NCI-H1092 (cell line): ENCODE measurements at regions not wholly inside any gene's neighbourhood (a gene's known extent, or its start where the extent isn't known, plus 50 kb on each side); places are given as distances from the start of the nearest gene placed in this dataset.

Experiments used
- DNase-seq: peaks from one replicate; lab custom pipeline; 2025; lab: John Stamatoyannopoulos, UW

DNA sequence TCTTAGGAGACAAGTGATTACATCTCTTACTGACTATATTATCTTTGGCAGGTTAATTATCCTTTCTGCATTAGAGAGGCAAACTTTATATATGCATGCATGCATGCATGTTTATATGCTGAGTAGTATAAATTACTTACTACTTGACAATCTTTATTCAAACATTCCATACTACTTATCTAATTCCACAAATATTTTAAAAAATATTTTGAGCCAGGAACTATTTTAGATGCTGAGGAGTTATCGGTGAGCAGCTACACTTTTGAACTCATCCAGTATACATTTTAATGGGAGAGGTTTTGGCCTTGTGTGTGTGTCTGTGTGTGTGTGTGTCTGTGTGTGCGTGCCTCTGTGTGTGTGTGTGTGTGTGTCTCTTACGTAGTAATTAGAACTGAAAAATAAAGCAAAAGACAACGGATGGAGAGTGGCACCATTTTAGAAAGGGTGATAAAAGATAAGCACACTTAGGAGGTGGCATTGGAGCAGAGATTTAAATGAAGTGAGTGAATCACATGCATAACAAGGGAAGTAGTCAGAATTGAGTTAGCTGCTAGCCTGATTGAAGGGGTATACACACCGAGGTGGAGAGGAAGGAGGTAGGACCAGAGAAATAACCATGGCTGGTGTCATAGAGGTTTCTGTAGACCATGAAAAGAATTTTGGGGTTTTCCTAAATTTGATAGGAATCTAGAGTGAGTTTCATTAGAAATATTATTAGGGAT lies 1488.4 kb downstream of the MRPL39 start:
- no peak for DNase-seq

DNA sequence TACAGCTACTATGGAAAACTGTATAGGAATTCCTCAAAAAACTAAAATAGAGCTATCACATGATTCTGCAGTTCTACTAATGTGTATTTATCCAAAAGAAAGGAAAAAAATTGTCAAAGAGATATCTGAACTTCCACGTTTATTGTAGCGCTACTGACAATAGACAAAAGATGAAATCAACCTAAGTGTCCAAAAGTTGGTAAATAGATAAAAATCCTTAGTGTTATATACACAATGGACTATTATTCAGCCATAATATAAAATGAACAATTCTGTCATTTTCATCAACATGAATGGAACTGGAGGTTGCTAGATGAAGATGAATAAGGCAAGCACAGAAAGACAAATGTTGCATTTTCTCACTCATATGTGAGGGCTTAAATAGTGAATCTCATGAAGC lies 1492.1 kb downstream of the MRPL39 start:
- no peak for DNase-seq

DNA sequence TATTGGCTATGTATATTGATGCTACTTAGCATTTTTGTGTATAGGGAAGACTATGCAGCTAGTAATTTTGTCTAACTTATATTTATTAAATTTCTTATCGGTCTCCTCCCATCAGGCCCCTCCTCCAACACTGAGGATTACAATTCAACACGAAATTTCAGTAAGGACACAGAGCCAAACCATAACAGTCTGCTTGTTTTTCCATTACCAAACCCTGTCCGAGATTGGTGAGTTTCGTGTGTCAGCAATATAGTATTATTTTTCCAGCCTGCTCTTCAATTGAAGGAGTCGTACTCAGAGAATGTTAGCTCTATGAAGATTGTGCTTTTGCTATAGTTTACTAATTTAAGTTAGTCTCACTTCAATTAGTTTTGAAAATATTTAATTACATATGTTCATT lies 1495.3 kb downstream of the MRPL39 start:
- DNase-seq, result no peak

DNA sequence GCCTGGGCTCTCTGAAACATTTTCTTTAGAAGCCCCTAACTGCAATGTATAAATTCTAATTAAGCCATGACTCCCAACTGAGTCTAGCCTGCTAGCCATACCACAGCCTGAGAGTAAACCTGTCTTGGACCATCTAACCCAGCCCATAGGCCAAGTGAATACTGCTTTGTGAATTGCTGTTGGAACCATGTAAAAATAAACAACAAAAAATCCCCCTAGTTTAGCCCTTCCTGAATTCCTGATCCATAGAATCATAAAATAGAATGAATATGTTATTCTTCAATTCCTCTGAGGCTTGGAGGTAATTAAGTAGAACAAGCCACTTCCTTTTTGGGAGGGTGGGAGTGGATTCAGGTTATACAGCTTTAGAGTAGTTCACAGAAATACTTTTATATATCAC lies 1496.4 kb downstream of the MRPL39 start:
- DNase-seq, result no peak

DNA sequence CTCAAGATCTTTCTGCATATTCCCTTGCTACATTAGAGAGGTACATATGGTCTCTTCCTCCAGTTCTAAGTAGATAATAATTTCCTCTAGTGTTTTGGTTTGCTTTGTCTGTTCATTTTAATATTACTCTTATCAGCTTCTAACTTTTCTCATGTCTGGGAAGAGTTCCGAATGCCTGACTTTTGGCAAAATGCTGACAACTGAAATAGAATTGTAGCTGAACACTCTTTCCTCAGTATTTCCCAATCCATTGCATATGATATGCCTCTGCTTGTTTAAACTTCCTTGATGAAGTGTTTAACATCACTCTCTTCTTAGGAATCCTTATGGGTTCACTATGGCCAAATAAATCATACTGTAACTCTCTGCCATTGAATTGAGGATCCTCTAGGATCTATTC lies 1510.1 kb downstream of the MRPL39 start:
- no peak for DNase-seq

DNA sequence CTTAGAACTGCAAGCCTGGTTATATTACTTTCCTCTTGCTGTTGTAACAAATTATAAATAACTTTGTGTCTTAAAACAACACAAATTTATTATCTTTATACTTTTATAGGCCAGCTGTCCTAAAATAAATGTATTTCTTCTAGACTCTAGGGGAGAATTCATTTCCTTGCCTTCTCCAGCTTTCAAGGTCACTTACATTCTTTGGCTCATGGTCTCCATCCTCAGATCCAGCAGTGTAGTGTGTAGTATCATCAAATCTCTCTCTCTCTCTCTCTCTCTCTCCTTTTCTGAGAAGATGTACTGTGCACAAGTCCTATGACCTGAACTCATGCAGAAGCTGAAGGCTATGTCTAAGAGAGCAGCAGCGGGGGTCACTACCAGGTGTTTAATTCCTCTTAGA lies 1510.6 kb downstream of the MRPL39 start:
- DNase-seq, result no peak

DNA sequence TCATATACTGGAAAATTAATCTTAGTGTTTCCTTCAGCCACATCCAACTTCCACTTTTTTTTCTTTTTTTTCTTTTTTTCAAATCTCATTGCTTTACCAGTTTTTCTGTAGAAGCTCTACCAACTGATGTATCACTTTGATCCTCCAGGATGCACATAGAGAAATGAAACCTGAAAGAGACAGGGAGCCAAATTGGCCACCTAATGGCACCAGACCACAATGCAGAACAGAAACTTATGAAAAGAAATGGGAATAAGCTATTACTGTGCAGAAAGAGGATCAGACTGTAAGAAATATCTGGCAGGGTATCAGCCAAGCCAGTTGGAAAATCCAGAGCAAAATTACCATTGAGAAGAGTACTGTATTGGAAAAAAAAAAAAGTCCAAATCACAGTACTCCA lies 1514.2 kb downstream of the MRPL39 start:
- no peak for DNase-seq

DNA sequence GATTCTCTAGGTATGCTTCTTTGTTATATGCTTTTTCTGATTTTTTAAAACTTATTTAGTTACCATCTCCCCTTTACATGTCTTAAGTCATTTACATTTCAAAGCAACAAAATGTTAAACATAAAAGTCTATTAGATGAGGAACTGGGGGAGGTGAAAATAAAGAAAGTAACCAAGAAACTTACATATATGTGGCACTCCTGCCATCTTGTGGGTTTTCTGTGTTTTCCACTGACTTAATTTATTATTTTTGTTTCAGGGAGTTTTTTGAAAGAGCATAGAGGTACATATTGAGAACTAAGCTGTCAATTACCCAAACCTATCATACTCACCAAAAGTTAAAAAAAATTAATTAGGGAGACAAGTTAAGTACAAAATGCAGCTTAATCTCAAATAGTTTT lies 1531.1 kb downstream of the MRPL39 start:
- DNase-seq, result no peak

DNA sequence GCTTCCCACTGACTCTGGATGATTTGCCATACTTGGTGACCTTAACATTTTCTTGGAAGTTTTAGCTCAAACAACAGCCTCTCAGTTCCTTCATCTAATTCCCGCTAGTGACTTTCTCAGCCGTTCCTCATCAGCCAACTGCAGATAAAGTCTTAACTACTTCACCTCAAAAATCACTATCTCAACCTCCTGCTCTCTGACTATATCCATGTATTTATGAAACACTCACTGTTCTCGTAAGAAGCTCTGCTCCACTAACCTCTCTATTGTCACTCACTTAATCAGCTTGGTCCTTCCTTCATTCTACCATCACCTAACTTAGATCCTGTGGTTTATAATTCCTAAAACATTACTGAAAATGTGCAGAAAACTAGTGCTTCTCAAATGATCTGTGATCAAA lies 1551.6 kb downstream of the MRPL39 start:
- DNase-seq, result no peak

DNA sequence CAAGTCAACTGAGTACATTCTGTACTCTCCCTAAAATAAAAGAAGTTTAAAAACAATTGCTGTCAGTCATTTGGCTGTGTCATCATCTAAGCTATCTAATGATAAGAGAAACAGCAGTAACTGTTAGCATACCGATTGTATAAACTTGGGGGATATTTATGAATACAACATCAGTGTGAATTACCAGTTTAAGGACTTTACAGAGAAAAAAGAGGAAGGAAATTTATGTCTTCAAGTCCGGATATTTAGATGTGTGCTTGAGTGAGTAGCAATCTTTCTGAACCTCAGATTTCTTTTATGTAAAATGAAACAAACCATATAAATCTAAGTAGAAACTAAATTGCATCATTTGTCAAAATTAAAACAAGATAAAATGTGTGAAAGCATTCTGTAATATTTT lies 1557.0 kb downstream of the MRPL39 start:
- DNase-seq, result no peak

DNA sequence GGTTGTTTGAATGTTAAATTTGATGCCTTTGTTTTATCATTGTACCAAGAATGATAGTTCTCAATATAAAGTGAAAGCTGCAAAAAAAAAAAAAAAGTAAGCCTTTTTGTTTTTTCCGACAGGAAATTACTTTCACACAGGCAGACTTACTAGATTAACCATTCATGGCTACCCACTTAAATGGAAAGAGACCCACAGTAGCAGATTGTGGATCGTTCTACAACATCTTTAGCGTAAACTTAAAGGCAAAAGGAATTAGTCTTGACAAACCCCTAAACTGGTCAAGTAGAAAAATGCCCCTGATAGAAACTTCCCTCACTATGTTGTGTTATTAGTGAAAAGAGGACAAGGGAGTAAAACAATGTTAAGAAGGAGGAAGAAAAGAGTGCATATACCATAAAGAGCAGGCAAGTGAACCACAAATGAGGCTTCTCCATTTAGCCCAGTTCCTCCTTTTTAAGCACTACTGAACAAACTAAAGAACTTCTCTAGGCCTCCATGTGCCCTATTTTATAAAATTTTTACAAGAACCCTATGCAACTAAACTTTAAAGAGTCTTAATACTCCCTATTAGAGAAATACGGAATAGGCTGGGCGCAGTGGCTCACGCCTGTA lies 1560.3 kb downstream of the MRPL39 start:
- no peak for DNase-seq

DNA sequence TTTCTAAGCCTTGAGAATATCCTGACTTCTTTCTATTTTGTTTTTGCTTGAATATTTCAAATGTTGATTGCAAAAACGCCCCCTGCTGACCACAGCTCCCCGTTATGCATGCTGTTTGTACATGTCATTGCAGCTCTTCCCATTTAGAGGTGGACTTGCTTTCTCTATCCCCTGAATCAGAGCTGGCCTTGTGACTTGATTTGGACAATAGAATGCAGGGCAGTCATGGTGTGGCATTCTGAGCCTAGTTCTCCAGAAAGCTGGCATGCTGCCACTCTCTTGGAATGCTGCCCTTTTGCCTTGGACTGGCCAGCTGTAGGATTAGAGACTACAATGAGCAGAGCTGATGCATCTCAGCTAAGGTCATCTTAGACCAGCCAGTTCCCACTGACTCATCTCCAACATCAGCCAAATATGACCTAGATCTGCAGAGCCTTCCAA lies 1561.5 kb downstream of the MRPL39 start:
- DNase-seq, result peak; percentile 49

DNA sequence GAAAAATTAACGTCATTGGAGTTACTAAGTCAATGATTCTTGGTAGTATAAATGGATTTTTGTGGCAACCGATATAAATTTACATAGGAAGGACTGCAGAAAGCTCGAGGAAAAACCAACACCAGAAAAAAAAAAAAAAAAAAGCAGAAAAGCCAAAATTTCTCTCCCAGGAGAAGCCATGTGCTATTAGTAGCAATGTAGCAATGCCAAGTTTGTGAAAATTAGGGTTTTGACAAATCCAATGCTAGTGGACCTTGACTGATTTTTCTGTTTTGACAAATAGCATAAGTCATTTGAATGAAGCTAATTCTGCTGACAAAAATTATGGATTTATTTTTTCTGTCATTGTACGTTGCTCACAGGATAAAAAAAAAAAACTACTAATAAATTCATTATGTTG lies 1561.9 kb downstream of the MRPL39 start:
- no peak for DNase-seq

DNA sequence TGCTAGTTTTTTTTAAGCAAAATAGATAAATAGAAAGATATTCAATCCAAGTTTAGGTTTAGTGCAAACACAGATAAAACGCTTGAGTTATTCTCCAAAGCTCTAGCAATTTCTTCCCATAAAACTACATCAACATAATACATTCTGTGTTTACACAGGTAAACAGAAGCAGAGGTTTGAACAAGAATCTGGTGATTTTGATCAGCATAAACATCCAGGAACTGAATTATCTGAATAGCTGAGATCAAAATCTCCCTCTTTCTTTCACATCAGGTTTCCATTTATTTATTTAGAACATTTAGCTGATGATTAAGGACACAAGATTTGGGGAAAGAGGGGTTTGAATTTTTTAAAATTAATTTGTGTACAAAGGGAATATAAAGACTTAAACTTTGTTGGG lies 1564.6 kb downstream of the MRPL39 start:
- DNase-seq, result no peak

DNA sequence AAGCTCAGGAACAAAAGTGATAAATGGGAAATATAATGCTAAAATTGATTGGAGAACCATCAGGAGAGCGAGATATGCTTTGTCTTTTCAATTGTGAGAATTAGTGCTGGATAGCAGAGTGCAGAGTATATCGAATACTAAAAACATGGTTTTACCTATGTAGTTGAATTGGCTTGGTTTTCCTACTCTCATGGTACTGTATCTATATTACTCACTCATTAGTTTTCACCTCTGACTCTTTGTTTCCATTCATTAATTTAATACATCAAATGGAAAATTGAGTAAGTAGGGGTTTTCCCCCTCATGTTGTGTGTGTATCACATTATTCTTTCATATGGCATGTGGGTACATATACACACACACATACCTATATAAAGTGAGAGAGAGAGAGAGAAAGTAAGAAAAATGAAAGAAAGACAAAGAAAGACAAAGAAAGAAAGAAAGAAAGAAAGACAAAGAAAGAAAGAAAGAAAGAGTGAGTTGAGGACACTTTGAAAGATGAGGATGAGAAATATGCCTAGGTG lies 1574.5 kb downstream of the MRPL39 start:
- DNase-seq, result no peak

DNA sequence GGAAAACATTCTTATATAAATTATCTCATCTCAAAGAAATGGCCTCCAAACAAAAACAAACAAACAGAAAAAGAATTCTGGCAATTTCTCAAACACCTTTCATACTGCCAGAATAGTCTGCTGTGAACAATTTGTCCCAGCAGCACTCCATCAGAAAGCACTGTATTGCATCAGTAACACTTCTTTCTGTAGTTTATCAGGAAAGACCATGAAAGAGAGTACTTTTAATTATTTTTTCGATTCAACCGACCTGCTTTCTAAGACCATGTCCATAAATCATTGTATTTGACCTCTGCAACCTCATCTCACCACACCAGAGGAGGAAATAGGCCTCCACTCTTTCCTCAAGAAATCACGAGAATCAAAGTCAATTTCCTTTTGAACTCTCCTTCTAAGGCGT lies 1579.9 kb downstream of the MRPL39 start:
- no peak for DNase-seq

DNA sequence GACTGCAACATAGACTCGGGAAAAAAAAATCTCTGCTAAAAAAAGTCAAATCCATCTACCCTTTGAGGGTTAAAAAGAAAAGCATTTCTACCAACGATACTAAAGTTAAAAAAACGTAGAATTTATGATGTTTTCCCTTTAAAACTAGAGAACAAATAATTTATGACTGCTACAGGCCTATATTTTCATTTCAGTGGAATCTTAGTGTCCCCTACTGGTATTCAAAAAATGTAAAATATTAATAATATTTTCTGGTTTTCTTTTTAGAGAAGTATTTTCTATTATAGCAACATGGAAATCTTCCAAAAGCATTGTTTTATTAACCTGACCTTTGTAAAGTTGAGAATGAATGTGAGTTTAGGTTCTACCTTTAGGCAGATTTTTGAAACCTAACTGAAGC lies 1582.2 kb downstream of the MRPL39 start:
- DNase-seq, result no peak

DNA sequence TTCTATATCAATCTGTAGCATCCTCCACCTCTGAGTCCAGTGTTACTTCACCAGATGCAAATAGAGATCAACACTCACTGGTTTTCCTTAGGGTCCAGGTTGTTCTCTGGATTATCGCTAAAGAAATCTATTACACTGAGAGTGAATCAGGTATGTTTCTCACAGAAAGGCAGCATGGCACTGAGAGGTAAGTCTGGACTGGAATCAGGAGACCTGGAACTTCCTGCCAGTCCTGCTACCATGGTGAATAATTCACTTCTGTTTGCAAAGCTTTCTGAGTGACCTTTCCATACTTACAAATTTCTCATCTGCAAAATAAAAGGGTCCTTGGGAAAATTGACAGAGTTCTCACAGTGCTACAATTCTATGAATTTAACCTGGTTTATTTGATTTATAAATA lies 1583.3 kb downstream of the MRPL39 start:
- peak; percentile 67 for DNase-seq

DNA sequence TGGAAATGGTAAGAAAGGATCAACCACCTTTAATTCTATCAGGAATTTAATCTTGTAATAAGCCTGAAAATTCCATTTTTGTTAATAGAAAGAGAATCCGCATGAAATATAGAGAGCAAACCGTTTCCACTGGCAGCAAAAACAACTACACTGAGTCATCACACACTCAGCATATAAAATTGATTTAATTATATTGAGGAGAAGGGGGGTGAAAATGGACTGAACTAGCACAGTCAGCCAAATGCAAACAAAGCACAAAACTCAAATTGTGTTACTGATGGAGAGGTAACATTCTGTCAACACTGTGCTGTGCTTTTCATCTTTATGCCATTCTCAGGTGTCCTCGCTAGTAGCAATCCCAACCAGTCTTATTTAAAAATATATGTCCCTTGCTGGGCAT lies 1583.9 kb downstream of the MRPL39 start:
- peak; percentile 50 for DNase-seq

DNA sequence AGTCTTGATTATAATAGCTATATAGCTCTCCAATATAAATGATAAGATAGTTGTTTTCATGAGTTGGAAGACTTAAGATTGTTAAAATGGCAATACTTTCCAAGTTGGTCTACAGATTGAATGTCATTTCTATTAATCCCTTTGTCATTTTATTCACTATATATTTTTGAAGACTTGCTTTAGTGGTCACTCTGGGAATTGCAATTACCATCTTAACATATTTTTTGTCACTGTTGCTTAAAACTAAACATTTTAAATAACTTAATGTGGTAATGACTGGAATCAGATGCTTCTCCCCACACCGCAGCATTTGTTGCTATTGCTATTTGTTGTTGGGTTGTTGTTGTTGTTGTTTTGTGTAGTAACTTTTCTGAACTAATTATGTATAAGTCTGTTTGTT lies 1592.9 kb downstream of the MRPL39 start:
- no peak for DNase-seq

DNA sequence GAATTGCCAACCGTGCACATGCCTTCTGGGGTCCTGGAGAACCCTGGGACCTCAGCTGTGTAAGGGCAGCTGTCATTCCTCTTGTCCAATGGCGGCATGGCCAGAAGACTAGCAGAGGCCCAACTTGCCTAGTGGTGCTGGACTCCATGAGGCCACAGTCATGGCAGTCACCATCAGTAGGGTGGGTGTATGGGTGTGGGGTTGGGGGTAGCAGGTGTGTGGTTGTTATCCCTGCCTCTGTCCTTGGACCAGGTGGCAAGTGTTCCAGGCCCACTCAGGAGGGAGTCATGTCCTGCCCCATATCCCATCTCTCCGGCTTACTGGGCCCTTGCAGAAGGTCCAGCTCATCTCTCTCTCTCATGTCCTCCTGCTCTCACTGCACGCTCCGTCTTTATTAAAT lies 1596.2 kb downstream of the MRPL39 start:
- DNase-seq, result no peak

DNA sequence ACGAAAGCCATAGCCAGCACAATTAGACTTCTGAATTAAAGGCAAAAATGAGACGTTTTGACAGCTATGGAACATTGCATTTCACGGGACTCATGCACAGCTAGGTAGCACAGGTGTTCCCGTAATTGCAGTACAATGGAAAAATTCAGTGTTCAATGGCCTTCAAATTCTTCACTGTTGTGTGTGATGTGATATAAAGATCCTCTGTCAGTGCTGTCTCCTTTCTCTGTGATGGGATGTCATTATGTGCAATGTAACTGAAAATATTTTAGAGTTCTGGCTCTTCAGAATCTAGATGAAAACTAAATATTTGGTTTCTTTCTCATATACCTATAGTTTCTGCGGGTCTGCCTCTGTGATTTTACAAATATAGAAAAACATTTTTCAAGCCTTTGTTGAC lies 1599.7 kb downstream of the MRPL39 start:
- no peak for DNase-seq

DNA sequence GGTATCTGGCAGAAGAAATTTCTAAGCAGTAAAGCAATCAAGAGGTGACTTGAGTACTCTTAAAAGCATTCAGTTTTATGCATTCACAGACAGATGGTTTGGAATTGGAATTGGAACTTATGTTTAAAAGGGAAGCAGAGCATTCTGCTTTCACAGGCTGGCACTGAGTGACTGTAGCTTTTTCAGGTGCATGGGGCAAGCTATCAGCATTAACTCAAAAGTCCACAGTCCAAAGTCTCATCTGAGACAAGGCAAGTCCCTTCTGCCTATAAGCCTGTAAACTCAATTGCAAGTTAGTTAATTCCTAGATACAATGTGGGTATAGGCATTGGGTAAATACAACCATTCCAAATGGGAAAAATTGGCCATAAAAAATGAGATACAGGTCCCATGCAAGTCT lies 1620.3 kb downstream of the MRPL39 start:
- DNase-seq, result no peak

DNA sequence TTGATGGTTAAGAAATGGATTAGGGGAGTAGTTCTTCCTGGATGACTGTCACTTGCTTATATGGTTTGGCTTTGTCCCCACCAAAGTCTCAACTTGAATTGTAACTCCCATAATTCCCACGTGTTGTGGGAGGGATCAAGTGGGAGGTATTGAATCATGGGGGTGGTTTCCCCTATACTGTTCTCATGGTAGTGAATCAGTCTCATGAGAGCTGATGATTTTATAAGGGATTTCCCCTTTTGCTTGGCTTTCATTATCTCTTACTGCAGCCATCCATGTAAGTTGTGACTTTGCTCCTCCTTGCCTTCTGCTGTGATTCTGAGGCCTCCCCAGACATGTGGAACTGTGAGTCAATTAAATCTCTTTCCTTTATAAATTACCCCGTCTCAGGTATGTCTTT lies 1621.1 kb downstream of the MRPL39 start:
- DNase-seq, result no peak
